HAP-1 (cell line): ENCODE measurements at regions not wholly inside any gene's neighbourhood (a gene's known extent, or its start where the extent isn't known, plus 50 kb on each side); places are given as distances from the start of the nearest gene placed in this dataset.

Experiments
- DNase-seq, 2 experiments: peaks; one replicate each; pipeline ENCODE4 v3.0.0-alpha.2; 2016 to 2020; ENCODE audit warnings: low spot score in 2 of 2
- H3K27me3 ChIP-seq: fragments of 250-450 bp; sonication (Bioruptor Pico); 2 replicates; pipeline ENCODE4 v1.5.1; 2020; ENCODE audit warnings: low read depth, mild to moderate bottlenecking, moderate library complexity
- H3K36me3 ChIP-seq: fragments of 250-450 bp; sonication (Bioruptor Pico); replicated peaks from 2 replicates; pipeline ENCODE4 v1.5.1; 2020; ENCODE audit warnings: mild to moderate bottlenecking
- H3K4me1 ChIP-seq: fragments of 250-450 bp; sonication (Bioruptor Pico); 2 replicates; pipeline ENCODE4 v1.5.1; 2020; ENCODE audit warnings: mild to moderate bottlenecking
- H3K4me3 ChIP-seq: fragments of 250-450 bp; sonication (Bioruptor Pico); 2 replicates; pipeline ENCODE4 v1.5.1; 2020; ENCODE audit warnings: mild to moderate bottlenecking, moderate library complexity
- H3K9me3 ChIP-seq: fragments of 250-450 bp; sonication (Bioruptor Pico); 2 replicates; pipeline ENCODE4 v1.5.1; 2020; ENCODE audit warnings: mild to moderate bottlenecking, moderate library complexity
- in situ Hi-C: fragments of 300-500 bp; cut with MboI; formaldehyde crosslinking; loops from 3 replicates; pipeline ENCODE4 v1.14.3; 2020; ENCODE audit warnings: low sequenced_read_pairs, inconsistent platforms, mixed read lengths

DNA sequence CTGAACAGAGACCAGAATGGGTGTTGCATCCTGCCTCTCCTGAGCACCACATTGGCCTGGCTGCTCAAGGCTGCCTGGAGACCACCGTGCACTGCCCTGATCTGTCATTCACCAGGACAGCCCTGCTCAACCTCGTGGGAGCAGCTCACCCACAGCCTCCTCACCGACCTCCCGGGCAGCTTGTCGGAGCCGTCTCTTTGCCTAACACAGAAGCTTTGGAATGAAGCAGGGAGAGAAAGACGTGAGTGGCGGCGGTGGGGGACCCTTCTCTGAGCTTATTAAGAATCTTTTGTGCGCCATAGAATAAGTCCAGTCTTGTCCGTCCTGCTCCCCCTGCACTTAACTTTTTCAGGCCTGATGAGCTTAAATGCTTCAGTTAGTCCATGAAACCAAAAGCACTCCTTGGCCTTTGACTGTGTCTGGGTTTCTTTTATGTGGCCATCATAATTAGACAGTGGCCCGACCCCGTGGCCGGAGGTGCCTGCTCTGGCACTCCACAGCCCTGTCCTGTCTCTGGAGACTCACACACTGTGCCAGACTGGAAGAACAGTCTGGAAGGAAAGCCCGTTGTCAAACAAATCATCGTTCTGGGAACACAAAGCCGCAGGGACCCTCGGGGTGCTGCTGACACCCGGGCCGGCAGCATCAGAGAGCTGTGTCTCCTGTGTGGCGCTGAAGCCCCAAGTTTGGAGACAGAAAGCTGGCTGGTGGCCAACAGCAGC is 192.8 kb downstream of the BCOR start:
- no peaks in the 10 kb centered on the region for H3K27me3 ChIP-seq

DNA sequence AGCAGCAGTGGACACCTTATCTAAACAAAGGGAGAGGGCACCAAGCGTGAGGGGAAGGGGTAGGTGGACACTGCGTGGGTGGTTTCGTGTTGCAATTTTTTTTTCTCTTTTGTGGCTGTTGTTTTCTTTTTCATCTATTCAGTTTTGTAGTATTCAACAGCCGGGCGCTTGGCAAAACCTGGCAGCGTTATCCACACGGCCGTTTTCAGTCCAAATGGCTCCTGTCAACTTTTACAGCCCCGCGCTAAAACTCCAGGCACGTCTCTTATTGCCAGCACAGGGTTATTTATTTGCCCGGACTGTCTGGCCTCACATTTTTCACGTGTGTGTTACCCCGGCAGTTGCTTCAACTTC is 192.2 kb downstream of the BCOR start:
- in situ Hi-C loops, result no loop called here
- H3K4me3 ChIP-seq, result no peak overlapping the region
- no peak for DNase-seq
- H3K4me1 ChIP-seq, result no peaks in the 10 kb centered on the region
- H3K27me3 ChIP-seq, result no peaks in the 10 kb centered on the region
- no peaks in the 10 kb centered on the region for H3K9me3 ChIP-seq
- H3K36me3 ChIP-seq, result no peaks in the 10 kb centered on the region

More for the DNA sequence above, 192.8 kb downstream of the BCOR start:
- no peak for DNase-seq
- Histone ChIP-seq H3K36me3 (no peaks in the 10 kb centered on the region), H3K4me3 (no peak overlapping the region), H3K9me3 (no peaks in the 10 kb centered on the region), H3K4me1 (no peaks in the 10 kb centered on the region)
- in situ Hi-C loops, result no loop called here

DNA sequence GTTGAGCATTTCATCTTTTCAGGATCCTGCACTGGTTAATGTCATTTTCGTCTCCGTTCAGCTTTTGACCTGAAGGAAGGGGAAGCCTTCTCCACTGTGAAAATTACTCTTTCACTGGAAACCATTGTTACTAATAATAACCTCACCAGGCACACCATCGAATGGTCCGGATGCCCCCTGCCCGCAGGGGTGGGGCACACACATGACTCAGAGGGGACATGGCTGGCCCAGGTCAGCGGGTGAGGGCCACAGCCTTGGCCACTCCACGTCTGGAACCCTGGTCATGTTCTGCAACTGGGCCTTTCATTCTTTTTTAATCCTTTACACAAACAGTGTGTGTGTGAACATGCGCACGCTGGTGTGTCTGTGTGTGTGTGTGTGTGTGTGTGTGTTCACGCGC is 191.8 kb downstream of the BCOR start:
- H3K27me3 ChIP-seq, result no peaks in the 10 kb centered on the region
- H3K9me3 ChIP-seq, result no peaks in the 10 kb centered on the region
- no peaks in the 10 kb centered on the region for H3K4me1 ChIP-seq
- H3K36me3 ChIP-seq, result no peaks in the 10 kb centered on the region
- in situ Hi-C loops, result no loop called here
- no peak for DNase-seq
- H3K4me3 ChIP-seq, result no peak overlapping the region

DNA sequence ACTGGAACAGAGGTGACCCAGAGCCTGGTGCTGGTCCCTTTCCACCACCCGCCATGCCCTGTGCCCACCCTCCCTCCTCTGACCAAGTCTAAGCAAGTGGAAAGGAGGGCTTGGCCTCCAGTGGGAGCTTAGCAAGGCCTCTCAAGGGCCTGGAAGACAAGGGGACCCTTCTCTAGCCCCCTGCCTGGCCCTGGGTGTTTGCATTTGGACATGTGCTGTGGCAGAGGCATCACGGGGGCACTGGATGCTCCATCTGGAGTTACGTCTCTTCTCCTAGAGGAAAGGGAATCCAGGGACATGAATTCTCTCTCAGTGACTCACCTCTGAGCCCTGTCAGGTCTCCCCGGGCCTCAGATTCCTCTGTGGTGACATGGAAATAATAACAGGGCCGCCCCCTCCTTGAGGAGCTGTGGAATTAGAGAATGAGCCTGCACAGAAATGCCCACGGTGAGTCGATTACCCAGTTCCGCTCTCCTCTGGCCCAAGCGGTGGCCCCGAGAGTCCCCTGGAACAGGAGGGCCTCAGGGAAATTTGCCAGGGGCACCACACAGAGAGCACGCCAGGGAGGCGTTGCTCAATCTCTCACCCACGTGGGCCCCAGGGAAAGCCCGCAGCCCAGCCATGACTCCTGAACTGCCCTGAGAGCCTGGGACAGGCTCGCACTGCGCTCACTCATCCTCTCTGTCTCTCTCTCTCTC is 189.6 kb downstream of the BCOR start:
- no peak for DNase-seq
- in situ Hi-C loops, result no loop called here

DNA sequence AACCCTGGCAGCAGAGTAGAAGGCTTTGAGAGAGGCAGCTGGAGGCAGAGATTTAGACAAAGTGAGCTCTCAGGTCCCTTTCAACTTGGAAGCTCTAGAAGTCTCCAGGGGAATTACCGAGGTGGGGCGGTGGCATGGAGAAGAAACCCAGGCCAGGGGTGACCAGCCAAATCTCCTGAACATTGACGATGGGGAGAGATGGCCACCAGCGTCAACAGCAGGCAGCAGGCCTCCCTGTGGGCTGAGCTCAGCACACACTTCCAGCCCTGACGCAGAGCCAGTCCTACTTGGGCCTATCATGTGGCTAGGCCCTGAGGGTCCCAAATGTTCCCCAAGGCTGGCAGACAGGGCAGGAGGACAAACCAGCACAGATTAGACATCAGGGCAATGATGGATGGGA is 187.8 kb downstream of the BCOR start:
- no peaks in the 10 kb centered on the region for H3K36me3 ChIP-seq
- H3K9me3 ChIP-seq, result no peaks in the 10 kb centered on the region
- in situ Hi-C loops, result no loop called here
- H3K4me3 ChIP-seq, result no peak overlapping the region
- no peaks in the 10 kb centered on the region for H3K27me3 ChIP-seq
- no peak for DNase-seq
- H3K4me1 ChIP-seq, result no peaks in the 10 kb centered on the region

More for the DNA sequence above, 189.6 kb downstream of the BCOR start:
- no peaks in the 10 kb centered on the region for H3K9me3 ChIP-seq
- H3K4me3 ChIP-seq, result no peak overlapping the region
- H3K36me3 ChIP-seq, result no peaks in the 10 kb centered on the region
- no peaks in the 10 kb centered on the region for H3K4me1 ChIP-seq
- H3K27me3 ChIP-seq, result no peaks in the 10 kb centered on the region

DNA sequence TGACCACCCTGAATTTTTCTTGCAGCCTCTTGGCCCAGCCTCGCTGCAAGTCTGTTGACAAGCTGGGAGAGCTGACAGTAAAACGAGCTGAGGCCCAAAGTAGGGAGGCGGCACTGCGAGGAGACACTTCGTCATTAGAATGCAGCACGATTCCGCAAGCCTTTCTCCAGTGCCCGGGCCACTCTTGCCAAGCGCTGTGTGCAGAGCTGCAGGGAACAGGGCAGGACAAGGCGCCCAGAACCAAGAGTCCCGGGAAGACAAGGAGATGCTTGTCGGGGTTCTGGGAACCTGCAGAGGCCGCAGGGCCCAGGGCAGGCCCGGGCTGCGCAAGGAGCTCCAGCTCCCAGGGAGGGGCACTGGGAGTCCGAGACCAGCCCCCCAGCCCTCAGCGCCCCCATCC is 187.1 kb downstream of the BCOR start:
- H3K4me1 ChIP-seq, result no peaks in the 10 kb centered on the region
- H3K27me3 ChIP-seq, result no peaks in the 10 kb centered on the region
- no peaks in the 10 kb centered on the region for H3K9me3 ChIP-seq
- H3K36me3 ChIP-seq, result no peaks in the 10 kb centered on the region
- no peak for DNase-seq
- no peak overlapping the region for H3K4me3 ChIP-seq
- in situ Hi-C loops, result no loop called here

DNA sequence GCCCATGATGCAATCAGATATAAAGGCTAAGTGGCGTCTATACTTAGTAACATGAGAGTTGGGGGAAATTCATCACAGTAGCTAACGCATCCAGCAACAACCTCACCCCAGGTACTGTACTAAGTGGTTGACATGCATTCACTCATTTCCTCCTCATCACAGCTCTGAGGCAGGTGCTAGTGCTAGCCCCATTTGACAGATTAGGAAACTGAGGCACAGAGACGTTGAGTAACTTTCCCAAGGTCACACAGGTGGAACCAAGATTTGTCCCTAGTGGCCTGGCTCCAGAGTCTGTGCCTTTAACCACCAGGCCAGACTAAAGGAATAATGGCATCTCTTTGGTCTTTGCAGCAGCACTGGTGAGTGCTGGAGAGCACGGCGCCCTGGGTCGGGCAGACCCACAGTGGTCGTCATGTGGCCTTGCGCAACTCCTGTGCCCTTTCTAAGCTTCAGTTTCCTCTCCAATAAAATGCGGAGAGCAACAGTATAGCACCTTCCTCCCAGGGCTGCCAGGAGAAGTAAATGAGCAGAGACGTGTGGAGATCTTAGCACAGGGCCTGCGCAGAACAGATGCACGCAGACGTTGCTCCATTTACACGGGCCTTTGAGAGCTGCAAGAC is 186.4 kb downstream of the BCOR start:
- H3K27me3 ChIP-seq, result no peaks in the 10 kb centered on the region
- in situ Hi-C loops, result no loop called here

DNA sequence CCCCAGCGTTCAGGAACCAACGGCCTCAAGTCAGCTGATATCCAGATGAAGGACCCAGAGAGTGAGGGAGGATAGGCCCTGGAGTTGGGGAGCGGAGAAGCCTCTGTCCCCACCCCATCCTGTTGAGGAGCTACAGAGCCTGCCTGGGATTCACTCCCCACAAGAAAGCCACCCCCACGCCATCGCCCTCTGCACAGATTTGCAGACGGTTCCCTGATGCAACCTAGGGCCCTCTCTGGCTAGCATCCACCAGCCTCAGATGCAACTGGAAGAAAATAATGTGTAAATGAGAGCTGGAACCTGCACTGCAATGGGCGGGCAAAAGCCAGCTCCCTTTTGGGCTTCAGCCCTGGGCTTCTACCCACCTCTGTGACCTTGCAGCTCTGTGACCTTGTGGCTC is 185.6 kb downstream of the BCOR start:
- Histone ChIP-seq H3K4me1 (no peaks in the 10 kb centered on the region), H3K36me3 (no peaks in the 10 kb centered on the region), H3K9me3 (no peaks in the 10 kb centered on the region), H3K27me3 (no peaks in the 10 kb centered on the region), H3K4me3 (no peak overlapping the region)
- in situ Hi-C loops, result no loop called here
- no peak for DNase-seq

More for the DNA sequence above, 186.4 kb downstream of the BCOR start:
- Histone ChIP-seq H3K9me3 (no peaks in the 10 kb centered on the region), H3K4me1 (no peaks in the 10 kb centered on the region), H3K36me3 (no peaks in the 10 kb centered on the region), H3K4me3 (no peak overlapping the region)
- no peak for DNase-seq

DNA sequence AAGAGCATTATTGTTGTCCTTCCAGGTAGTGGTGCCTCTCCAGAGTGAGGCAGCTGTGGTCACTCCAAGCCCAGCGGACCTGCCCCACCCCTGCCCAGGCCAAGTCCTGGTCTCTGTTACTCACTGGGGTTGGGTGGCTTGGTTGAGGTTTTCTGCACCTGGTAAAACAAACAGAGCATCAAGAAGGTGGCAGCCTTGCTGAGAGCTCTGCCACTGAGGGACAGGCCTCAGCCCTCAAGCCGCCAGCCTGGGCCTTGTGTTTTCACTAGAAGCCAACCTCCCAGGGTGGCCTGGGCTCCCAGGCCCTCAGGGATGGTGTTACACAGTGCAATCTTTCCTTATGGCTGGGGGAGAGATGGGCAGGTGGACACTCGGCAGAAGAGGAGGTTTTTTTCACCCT is 182.7 kb downstream of the BCOR start:
- in situ Hi-C loops, result no loop called here
- no peaks in the 10 kb centered on the region for H3K4me1 ChIP-seq
- no peaks in the 10 kb centered on the region for H3K27me3 ChIP-seq
- no peaks in the 10 kb centered on the region for H3K9me3 ChIP-seq
- H3K36me3 ChIP-seq, result no peaks in the 10 kb centered on the region
- H3K4me3 ChIP-seq, result no peak overlapping the region
- no peak for DNase-seq

DNA sequence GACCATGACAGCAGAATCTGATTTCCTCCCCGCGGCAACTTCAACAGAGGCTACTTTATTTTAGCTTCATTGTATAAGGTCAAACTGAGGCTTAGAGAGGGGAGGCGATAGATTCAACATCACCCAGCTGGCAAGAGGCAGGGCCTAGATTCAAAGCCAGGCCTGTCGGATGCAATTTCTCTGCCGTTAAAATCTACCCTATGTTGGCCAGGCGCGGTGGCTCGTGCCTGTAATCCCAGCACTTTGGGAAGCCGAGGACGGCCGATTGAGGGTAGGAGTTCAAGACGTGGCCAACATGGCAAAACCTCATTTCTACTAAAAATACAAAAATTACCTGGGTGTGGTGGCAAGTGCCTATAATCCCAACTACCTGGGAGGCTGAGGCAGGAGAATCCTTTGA is 182.2 kb downstream of the BCOR start:
- H3K4me3 ChIP-seq, result no peak overlapping the region
- no peak for DNase-seq
- in situ Hi-C loops, result no loop called here
- H3K27me3 ChIP-seq, result no peaks in the 10 kb centered on the region
- no peaks in the 10 kb centered on the region for H3K9me3 ChIP-seq
- no peaks in the 10 kb centered on the region for H3K4me1 ChIP-seq
- no peaks in the 10 kb centered on the region for H3K36me3 ChIP-seq

DNA sequence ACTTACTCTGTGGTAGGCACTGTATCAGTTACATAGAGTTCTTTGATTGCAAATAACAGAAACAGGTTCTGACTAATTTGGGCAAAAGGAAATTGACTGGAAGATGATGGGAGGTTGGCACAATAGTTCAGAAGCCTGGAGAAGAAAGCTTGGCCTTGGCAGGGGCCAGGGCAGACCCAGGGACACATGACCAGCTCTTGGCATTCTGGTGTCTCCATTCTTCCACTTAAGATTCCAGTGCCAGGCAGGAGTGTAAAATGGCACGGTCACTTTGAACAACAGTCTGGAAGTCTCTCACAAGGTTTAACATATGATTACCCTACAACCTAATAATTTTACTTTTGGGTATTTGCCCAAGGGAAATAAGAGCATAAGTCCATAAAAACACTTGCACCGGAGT is 175.9 kb downstream of the BCOR start:
- H3K4me1 ChIP-seq, result no peaks in the 10 kb centered on the region
- H3K9me3 ChIP-seq, result no peaks in the 10 kb centered on the region
- in situ Hi-C loops, result no loop called here
- no peak overlapping the region for H3K4me3 ChIP-seq
- DNase-seq, result no peak
- H3K27me3 ChIP-seq, result no peaks in the 10 kb centered on the region
- H3K36me3 ChIP-seq, result no peaks in the 10 kb centered on the region

DNA sequence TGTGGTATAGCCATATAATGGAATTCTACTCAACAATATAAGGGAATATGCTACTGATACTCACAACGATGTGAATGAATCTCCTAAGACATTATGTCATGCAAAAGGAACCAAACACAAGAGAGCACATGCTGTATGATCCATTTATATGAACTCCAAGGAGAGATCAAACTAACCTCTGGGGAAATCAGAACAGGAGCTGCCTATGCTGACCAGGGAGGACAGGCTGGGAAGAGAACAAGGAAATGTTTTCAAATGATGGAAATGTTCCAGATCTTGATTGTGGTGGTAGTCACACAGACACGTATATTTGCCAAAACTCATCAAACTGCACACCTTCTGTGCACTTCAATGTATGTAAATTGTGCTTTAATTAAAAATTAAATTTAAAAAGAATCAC is 175.3 kb downstream of the BCOR start:
- H3K4me1 ChIP-seq, result no peaks in the 10 kb centered on the region
- H3K36me3 ChIP-seq, result no peaks in the 10 kb centered on the region
- H3K9me3 ChIP-seq, result no peaks in the 10 kb centered on the region
- in situ Hi-C loops, result no loop called here
- no peak for DNase-seq
- no peak overlapping the region for H3K4me3 ChIP-seq
- H3K27me3 ChIP-seq, result no peaks in the 10 kb centered on the region

DNA sequence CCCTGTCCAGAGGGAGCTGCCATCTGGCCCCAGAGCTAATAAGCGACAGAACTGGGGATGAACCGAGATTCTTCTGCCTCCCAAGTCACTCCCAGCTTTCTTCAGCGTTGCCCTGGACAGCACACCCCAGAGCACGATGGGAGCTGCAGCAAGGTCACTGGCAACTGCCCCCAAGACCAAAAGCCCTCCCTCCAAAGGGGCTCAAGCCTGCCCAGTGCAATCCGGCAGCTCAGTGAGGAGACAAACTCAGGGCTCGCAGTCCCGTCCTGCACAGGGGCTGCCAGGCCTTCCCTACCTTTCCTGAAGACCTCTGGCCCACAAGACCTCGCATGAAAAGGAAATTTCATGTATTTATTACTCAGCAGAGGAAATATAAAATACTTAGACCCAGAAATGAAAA is 174.8 kb downstream of the BCOR start:
- in situ Hi-C loops, result no loop called here
- H3K36me3 ChIP-seq, result no peaks in the 10 kb centered on the region
- no peaks in the 10 kb centered on the region for H3K9me3 ChIP-seq
- H3K4me1 ChIP-seq, result no peaks in the 10 kb centered on the region
- DNase-seq, result no peak
- no peaks in the 10 kb centered on the region for H3K27me3 ChIP-seq
- H3K4me3 ChIP-seq, result no peak overlapping the region

DNA sequence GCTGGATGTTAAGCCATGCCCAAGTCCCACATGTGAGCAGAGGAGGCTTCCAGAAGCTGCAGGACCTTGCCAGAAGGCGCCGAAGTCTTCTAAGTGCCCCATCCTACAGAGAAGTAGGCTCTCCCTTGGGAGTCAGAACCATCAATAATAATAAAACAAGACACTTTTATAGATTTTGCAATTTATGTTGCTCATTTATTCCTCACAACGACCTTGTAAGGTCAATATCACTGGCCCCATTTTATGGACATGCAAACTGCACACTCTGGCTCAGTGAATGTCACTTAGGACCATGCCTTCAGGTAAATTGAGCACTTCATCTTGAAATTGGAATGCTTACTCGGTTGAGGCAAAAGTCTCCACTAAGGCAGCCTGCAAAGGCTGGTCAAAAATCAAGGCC is 170.4 kb downstream of the BCOR start:
- Histone ChIP-seq H3K9me3 (no peaks in the 10 kb centered on the region), H3K36me3 (no peaks in the 10 kb centered on the region), H3K4me3 (no peak overlapping the region), H3K4me1 (no peaks in the 10 kb centered on the region), H3K27me3 (no peaks in the 10 kb centered on the region)
- in situ Hi-C loops, result no loop called here
- DNase-seq, result no peak
